ENCODE measurements at regions not wholly inside any gene's neighbourhood (a gene's known extent, or its start where the extent isn't known, plus 50 kb on each side); places are given as distances from the start of the nearest gene placed in this dataset.
"Not testable (repeated sequence)": the region's sequence is repeated elsewhere in the genome, so short reads cannot be mapped to it uniquely, and the experiment has no call there.

DNA sequence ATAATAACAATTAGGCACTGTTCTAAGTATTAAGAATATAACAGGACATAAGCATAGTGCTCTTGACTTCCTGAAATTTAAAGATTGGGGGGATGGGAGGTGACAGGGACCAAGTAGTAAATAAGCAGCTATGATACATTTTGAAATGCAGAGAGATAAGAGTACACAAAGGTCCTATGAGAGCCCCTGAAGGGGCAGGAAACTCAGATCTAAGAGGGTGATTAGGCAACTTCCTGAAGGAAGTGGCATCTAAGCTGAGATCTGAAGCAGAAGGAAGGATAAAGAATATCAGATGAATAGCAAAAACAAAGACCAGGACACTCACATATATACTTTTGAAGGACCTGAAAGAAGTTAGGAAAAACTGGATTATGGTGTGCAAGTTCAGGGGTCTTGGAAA is 415.2 kb upstream of the FRG2C start:
- DNase-seq: no peak

DNA sequence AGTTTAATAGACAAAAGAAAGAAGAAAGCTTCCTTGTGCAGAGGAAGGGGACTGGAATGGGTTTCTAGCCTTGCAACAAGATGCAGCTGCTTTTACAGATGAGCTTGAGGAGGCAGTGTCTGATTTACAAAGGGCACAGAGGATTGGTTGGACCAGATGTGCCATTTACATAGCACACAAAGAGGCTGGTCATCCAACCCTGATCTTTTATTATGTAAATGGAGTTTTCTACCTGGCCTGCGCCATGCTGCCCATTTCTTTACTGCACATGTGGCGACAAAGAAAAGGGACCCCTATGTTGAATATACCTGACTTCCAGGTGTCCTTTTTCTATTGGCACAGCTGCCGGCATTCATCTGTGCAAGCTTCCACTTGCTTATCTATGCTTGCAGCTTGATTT is 409.4 kb upstream of the FRG2C start:
- no peak for DNase-seq

DNA sequence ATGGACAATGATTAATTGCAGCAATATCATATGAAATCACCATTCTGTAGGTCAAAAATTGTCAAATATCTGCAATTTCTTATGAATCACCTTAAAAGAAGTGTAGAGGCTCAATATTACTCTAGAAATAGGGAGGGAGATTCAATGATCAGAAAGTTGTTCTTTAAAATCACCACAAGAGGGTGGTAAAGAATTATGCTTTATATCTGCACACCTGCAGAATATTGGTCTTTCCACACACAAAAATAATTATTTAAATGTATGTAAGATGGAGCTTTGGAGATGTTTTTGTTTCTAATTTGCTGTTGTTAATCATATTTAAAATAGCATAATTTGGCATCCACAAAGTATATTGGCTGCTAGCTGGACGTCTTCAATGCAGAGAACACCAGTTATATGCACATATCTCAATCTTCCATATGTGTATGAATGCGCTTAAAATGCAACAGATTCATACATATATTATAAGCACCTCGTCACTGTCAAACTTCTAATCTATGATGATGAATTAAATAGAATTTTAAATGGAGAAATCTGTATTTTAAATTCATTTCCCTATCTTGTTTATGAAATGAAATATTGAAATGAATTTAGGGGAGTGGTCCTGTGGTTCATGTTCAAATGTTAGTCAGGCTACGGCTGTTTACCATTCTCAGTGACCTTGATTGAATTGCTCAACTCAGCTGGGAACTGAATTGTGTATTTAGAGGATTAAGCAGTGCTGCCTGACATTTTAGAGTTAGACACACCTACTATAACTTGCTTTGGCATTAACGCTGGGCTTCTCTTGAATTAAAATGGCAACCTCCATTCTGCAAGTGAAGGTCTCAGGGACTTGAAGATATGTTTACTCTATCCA is 405.1 kb upstream of the FRG2C start:
- peak; percentile 3 for DNase-seq

DNA sequence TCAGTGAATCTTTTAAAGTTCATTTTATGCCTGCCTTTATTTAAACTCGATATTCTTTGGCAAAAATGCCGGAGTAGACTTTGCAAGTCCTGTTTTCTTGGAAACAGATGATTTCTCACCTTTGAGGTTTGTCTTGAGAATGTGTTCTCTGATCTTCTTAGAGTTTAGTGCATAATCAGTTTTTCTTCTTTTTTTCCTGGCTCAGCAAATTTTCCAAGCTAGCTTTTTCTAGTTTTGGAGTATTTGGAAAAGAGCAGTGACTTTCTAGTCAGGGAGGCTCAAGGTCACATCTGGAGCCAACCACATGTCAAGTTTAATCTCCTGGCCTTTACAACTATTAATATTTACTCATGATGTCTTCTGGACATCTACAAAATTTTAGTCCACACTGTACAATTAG is 403.2 kb upstream of the FRG2C start:
- DNase-seq: not testable (repeated sequence)

DNA sequence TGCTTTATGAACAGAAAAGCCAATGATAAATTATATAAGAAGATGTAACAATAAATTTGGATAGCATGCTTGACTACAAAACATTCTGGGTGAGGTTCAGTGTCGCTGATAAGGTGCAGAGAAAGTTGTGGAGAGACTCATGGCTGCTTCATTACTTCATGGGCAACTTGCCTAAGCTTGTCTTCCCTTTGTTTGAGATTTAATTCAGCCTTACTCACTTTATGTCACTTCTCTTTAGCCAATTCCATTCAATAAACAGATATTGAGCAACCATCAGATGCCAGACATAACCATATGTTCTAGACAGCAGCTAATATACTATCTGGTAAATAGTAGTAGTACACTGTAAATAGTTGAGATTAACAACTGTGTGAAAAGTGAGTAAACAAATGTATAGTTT is 401.5 kb upstream of the FRG2C start:
- no peak for DNase-seq

DNA sequence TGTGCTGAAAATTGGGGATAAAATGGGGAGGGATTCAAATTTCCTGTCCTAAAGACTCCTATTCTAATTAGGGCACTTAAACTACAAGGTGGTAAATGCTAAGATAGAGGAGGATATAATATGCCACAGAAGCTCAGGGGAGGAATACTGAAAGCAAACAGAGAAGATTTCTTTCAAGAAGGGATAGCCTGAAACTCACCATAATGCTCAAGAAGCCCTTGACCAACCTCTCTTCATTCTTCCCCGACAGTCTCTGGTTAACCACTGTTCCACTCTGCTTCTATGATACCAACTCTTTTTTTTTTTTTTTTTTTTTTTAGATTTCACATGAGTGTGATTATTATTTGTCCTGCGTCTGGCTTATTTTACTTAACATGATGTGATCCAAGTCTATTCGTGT is 398.2 kb upstream of the FRG2C start:
- DNase-seq: no peak

DNA sequence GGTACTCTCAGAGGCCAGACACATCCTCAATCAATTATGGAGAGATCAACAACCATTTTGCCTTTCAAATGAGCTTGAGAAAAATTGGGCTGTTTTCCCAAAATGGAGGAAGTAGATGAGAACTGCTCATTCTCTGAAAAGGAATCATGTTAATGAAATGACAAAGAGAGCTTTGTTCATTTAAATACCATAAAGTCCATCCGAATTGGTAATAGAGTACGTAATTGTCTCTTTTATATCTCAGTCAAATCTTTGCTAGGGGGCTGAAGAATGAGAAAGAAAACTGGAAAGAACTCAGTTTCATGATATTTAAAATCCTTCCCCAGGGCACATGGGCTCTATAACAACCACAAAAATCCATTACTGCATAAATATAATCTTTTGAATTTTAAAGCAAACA is 395.6 kb upstream of the FRG2C start:
- not testable (repeated sequence) for DNase-seq

DNA sequence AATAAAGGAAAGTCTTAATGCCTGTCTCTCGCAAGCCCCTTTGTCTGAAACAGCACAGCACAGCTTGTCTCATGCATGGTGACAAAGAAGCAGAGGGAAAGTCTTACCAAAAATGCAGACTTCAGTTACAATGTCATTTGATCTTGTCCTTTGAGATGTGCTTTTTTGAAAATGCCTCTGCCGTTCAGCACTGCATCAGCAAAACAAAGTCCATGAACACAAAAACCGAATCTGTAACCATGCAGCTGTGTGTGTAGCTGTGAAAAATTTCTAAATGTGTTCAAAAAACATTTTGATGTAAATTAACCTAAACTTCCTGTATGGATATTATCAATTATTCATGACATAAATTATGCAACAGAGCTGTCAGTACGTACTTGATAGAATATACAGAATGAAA is 391.9 kb upstream of the FRG2C start:
- DNase-seq: not testable (repeated sequence)

DNA sequence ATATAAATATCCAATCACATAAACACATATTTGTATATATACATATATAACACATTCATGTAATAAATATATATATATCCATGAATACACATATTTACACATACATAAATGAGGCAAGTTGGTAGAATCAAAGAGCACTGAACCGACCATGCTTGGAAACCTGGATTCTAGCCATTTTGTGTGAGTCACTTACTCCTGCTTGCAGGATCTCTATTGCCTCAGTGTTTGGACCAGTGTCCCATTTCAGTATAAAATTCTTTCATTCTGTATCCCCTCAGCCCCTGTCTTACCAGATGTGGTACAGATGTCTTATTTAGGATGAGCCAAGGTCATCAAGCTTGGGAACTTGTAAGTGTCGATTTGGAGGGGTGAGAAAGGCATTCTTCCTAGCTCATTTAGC is 391.4 kb upstream of the FRG2C start:
- no peak for DNase-seq

DNA sequence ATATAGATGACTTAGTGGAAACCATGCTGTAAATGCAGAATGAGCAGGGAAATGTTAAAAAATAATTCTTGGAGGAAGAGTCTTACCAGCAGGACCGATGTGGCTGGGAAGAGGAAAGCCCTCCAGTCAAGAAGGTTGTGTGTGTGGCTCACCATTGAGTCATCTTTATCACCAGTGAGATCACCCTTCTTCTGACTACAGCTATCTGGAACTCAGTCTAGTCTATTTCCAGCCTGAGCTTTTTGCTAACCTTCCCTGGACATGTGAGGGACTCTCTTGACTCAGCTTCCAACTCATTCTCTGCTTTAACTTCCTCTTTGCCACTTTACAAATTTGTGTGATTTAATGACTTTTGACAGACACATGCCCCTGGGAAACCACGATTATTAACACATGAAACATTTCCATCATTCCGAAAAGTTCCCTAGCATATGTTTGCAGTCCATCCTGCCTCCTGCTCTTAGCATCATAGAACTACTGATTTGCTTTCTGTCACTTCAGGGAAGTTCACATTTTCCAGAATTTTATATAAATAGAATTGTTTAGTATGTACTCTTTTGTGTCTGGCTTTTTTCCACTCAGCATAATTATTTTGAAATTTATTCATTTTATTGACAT is 378.5 kb upstream of the FRG2C start:
- DNase-seq: not testable (repeated sequence)

DNA sequence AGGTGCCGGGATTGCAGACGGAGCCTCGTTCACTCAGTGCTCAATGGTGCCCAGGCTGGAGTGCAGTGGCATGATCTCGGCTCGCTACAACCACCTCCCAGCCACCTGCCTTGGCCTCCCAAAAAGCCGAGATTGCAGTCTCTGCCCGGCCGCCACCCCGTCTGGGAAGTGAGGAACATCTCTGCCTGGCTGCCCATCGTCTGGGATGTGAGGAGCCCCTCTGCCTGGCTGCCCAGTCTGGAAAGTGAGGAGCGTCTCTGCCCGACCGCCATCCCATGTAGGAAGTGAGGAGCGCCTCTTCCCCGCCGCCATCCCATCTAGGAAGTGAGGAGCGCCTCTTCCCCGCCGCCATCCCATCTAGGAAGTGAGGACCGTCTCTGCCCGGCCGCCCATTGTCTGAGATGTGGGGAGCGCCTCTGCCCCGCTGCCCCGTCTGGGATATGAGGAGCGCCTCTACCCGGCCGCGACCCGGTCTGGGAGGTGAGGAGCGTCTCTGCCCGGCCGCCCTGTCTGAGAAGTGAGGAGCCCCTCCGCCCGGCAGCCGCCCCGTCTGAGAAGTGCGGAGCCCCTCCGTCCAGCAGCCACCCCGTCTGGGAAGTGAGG is 375.1 kb upstream of the FRG2C start:
- not testable (repeated sequence) for DNase-seq

DNA sequence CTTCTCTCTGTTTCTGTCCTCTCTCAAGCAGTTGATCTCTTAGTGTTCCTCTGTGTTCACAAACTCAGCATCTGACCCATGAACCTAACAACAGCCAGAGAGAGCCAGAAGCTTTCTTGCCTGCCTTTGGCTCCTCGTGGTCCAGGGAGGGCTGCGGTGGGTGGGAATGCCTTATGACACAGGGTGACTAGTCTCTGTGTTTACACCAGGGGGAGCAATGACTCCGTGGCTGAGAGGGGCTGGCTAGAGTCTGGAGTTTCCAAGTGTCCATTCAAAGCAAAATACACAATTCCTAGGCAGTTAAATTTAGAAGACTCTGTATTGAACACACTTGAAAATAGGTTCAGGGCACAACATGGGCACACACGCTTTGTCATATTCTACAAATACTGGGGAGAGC is 370.0 kb upstream of the FRG2C start:
- DNase-seq: peak; percentile 15

DNA sequence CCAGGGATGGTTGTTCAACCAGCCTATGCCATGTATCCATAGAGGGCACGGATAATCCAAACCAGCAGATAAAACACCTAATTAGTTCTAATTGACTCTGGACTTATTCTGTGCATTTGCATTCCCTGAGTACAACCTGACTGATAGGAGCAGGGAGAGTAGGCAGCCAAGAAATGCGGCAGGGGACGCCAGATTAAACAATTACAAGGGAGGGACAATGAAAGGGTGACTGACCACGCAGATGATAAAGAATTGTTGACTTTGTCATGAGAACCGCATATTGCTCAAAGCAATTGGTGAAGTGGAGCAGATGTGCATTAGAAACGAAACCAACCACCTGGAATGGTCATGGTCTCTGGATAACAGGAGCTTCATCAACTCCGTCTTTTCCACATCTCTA is 369.1 kb upstream of the FRG2C start:
- peak; percentile 8 for DNase-seq

DNA sequence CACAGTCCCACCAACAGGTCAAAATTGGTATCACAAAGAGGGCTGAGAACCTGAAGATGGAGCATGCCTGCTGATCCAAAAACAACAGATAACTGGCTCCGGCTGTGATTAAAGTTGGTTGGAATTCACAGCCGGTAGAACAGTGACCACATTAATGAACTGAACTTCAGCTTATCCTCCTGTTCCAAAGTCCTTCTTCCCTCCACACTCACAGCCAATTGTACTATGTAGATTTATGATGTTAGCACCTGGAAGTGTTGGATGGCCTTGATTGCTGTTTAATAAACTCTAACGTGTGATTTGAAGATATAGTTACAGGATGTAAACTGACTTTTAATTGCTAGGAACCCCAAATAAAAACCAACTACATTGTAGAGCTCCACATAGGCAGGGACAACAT is 367.3 kb upstream of the FRG2C start:
- DNase-seq: no peak

DNA sequence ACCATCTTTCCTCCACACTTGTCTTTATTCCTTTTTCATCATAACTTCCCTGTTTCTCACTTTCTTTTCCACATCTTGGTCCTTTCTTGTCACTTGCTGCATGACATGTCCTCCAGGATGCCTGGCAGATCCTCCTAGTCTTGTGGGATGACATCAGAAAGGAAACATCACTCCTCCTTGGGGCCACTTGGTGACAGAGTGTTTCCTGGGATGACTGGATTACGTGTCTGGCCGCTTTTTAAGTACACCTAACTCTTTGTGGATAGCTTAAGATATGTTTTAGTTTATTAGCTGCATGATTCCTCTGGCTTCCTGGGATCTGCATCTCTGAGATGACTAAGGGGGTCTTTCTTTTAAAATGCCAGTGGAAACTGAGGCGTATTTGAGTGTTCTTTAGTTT is 363.5 kb upstream of the FRG2C start:
- no peak for DNase-seq

DNA sequence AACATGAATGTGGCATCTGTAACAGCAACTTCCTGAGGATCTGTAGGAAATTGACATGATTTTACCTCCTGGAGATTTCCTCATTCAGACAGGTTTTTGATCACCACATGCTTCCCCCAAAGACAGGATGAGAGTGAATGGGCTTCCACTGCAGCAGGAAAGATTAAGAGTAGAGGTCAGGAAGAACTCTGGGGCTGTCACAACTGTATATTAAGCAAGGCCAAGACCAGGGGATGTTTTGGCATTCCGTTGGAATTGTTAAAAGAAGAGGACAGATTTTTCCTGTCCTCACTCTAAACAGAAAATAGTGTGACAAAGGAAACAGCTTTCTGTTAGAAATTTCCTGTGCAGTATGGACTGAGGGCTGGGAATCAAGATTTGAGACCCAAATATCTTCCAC is 363.1 kb upstream of the FRG2C start:
- not testable (repeated sequence) for DNase-seq

DNA sequence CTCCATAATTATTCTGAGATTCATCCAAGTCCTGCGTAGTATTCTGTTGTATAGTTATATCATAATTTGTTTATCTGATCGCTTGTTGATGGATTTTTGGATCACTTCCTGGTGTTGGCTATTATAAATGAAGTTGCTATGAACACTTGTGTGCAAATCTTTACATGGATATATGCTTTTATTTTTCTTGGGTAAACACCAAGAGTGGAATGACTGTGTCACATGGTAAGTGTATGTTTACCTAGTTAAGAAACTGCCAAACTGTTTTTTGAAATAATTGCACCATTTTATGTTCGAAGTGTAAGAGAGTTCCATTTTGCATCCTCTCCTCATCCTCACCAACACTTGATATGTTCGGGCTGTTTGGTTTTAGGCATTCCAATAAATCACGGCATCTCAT is 360.4 kb upstream of the FRG2C start:
- no peak for DNase-seq

DNA sequence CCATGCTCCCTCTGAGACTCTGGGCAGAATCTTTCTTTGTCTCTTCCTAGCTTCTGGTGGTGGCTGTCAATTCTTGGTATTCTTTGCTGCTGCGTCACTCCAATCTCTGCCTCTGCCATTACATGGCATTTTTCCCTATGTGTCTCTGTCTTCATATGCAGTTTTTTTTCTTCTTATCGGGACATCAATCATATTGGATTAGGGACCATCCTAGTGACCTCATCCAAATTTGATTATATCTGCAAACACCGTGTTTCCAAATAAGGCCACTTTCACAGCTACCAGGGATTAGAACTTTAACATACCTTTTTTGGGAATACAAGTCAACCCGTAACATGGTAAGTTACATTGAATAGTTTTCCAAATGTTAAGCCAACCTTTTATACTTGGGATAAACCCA is 358.2 kb upstream of the FRG2C start:
- DNase-seq: no peak

DNA sequence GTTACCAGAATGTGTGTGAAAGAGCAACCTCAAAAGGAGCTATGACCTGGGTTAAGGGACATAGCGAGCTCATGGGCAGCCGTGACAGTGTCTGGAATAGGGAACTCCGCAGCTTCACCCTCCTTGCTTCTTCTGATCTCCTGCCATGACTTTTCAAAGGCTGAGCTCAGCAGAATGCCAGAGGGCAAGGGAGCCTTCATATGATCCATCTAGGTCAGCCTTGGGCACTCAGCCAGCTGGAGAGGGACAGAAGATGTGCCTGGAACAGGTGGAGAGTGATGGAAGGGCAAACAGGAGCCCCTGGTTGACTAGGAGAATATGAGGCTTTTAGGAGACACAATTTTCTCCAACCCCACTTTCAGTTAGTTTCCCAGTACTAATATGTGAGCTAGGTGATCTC is 352.8 kb upstream of the FRG2C start:
- not testable (repeated sequence) for DNase-seq

DNA sequence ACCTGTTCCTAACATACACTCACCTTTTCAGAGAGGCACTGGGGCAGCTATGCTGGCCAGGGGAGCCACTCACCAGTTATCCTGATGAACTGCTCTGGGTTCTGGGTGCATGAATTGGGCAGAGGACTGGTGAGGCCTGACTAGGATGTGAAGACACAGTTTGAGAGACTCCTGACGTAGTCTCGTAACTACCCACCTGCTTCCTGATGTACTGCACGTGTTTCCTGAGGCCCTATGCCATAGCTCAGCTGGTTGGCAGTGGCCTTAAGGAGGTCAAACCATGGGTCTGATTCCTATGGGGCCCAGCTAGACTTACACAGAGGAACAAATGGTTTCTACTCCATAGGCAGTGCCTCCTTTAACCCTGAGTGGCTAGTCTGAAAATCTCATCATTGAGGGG is 351.7 kb upstream of the FRG2C start:
- DNase-seq: not testable (repeated sequence)

DNA sequence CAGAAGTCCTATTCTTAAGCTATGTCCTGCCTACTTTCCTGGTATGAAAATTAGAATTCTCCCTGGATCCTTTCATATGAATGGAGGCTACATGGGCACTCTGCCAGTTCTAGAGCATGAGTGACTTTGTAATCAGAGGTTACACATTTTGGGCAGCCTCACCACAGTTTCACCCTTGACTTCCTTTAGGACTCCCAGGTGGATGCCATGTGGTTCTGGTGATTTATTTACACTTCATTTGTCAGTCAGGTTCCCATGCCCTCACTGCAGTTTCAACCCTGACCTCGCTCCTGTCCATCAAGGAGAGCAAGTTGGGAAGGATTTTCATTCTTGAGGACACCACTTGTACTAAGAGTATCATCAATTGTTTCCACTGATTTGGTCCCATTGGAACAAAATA is 344.4 kb upstream of the FRG2C start:
- DNase-seq: not testable (repeated sequence)

DNA sequence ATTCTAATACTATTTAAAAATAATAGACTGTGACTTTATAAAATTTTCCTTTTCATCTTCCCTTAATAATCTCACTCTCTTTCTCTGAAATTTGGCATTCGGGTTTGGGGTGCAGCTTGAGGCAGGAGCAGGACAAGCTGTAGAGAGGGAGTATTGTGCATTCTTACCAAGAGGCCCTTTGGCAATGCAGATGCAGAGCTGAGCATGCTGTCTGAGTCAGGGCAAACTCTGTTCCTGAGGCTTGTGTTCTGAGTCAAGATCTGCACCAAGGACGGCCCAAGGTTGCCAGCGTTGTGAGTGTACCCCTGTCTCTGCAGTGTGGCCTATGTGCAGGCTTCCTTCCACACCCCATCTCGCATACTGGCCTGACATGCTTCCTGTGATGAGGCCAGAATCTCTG is 343.8 kb upstream of the FRG2C start:
- no peak for DNase-seq

DNA sequence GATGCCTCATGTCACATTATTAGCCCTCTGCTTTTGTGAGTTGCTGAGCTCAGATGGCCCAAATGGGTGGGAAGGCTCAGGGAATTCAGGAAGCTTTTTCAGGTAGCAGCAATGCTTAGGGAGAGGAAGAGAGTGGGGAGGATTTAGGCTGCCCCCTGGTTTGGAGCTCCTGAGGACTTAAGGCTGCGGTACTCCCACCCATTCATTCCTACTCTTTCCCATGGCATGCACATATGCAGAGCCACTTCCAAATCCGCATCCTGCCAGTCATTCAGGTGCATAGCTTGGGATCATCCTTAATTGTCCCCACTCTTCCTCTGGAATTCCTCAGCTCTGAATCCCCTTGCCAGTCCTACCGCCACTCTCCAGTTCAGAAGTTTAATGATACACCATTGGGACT is 343.1 kb upstream of the FRG2C start:
- no peak for DNase-seq

DNA sequence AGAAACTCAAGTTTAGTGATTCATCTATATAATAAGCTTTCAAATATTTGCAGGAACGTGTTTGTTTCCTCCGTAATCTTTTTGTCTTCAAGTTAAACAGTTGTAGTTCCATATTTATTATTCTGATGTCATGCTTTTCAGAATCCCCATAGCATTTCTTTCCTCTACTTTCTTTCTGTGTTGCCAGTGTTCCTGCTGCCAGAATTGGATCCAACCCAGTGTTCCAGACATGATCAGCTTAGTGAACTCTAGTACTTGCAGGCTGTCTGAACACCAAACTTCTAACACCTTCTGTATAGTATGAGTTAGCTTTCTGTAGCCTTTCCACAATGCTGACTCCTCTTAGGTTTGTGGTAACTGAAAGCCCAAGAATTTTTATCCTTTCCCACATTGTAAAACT is 340.2 kb upstream of the FRG2C start:
- not testable (repeated sequence) for DNase-seq
